HepG2 (cell line): ENCODE measurements at regions not wholly inside any gene's neighbourhood (a gene's known extent, or its start where the extent isn't known, plus 50 kb on each side); places are given as distances from the start of the nearest gene placed in this dataset.
A peak's percentile ranks its signal among the peaks of the same experiment; 100 is the strongest.

Experiments used
- ATAC-seq: fragments of 200-7000 bp; cut with Tn5 transposase; 3 replicates; pipeline ENCODE4 v1.9.1; 2020; ENCODE audit warnings: mild to moderate bottlenecking, moderate library complexity
- BruUV-seq: library from RNA; stranded (reverse); fragments of 400-500 nt; replicated peaks from 2 replicates; lab custom pipeline; 2021; lab: Mats Ljungman, UMichigan
- CTCF ChIA-PET: fragments of 300-600 bp; formaldehyde crosslinking; extraction: SDS; loops from one replicate; lab custom pipeline; 2021; ENCODE audit warnings: low total read pairs, inconsistent platforms, low intra/inter-chr PET ratio; lab: Yijun Ruan, JAX
- POLR2A ChIA-PET: fragments of 350-600 bp; sonication (Branson Sonifier 250); formaldehyde crosslinking; loops from one replicate; lab custom pipeline; 2020; ENCODE audit warnings: antibody characterized with exemption, inconsistent platforms; lab: Yijun Ruan, JAX
- DNase-seq: peaks from one replicate; pipeline ENCODE4 v3.0.0-alpha.2; 2015; ENCODE audit warnings: low spot score
- FAIRE-seq: peaks from 3 replicates; lab custom pipeline; 2011; peaks lifted over from hg19 to GRCh38; lab: Jason Lieb, UNC
- H2AFZ ChIP-seq: one replicate; pipeline ENCODE4 v1.6.1; 2011; ENCODE audit warnings: low read length, inconsistent platforms
- H3K27ac ChIP-seq: fragments of 300-600 bp; 3 replicates; pipeline ENCODE4 v1.8.0; 2011; ENCODE audit warnings: mixed run types, mild to moderate bottlenecking, mixed read lengths, low read length, inconsistent platforms; ENCODE audit not compliant: insufficient read depth; ENCODE audit errors: extremely low read length
- H3K27me3 ChIP-seq, 2 experiments: fragments of 200-600 bp in 1 of 2; 2 replicates in 1 of 2; 3 replicates in 1 of 2; pipeline versions ENCODE4 v1.6.0 to v1.8.0; 2011; ENCODE audit warnings: low read length in 2 of 2, mild to moderate bottlenecking in 2 of 2, moderate library complexity in 2 of 2, inconsistent platforms in 1 of 2; ENCODE audit not compliant: insufficient read depth in 2 of 2, control insufficient read depth in 1 of 2
- H3K36me3 ChIP-seq, 2 experiments: fragments of 200-600 bp in 1 of 2; replicated peaks in 1 of 2; 2 replicates in 1 of 2; 3 replicates in 1 of 2; pipeline versions ENCODE4 v1.5.1 to v1.8.0; 2011; ENCODE audit warnings: low read length in 2 of 2, inconsistent platforms in 1 of 2; ENCODE audit not compliant: insufficient read depth in 2 of 2, control insufficient read depth in 1 of 2
- H3K4me1 ChIP-seq: 2 replicates; pipeline ENCODE4 v1.5.1; 2012; ENCODE audit warnings: low read length, inconsistent platforms; ENCODE audit not compliant: insufficient read depth
- H3K4me2 ChIP-seq: 2 replicates; pipeline ENCODE4 v1.6.0; 2011; ENCODE audit warnings: low read depth, low read length, inconsistent platforms
- H3K4me3 ChIP-seq, 3 experiments: fragments of 200-600 bp in 1 of 3; sonication (generic), shearing (Covaris generic) in 1 of 3; replicated peaks in 1 of 3; 2 replicates each; pipeline ENCODE4 v1.5.1; 2011 to 2016; ENCODE audit warnings: low read length in 3 of 3, inconsistent platforms in 2 of 3, low read depth in 2 of 3, mild to moderate bottlenecking in 2 of 3, control low read depth in 1 of 3, mixed read lengths in 1 of 3; ENCODE audit not compliant: insufficient read depth in 1 of 3
- H3K79me2 ChIP-seq: one replicate; pipeline ENCODE4 v1.6.1; 2011; ENCODE audit warnings: low read length, inconsistent platforms; ENCODE audit not compliant: insufficient read depth
- H3K9ac ChIP-seq: 2 replicates; pipeline ENCODE4 v1.6.0; 2011; ENCODE audit warnings: mild to moderate bottlenecking, low read depth, low read length, inconsistent platforms; ENCODE audit not compliant: insufficient read depth
- H3K9me3 ChIP-seq: 2 replicates; pipeline ENCODE4 v1.5.1; 2012; ENCODE audit warnings: mild to moderate bottlenecking, low read length
- H4K20me1 ChIP-seq: 2 replicates; pipeline ENCODE4 v1.6.0; 2011; ENCODE audit warnings: inconsistent platforms, mild to moderate bottlenecking, low read length, moderate library complexity; ENCODE audit not compliant: insufficient read depth
- NR0B2 ChIP-seq: sonication (generic); formaldehyde crosslinking; IDR thresholded peaks from 2 replicates; pipeline ENCODE4 v1.4.0; 2020; ENCODE audit warnings: mild to moderate bottlenecking, missing genetic modification reagents
- PCBP2 ChIP-seq: fragments of 200-400 bp; formaldehyde crosslinking; optimal IDR thresholded peaks from 2 replicates; pipeline ENCODE3; 2018; ENCODE audit warnings: low read length, low read depth; ENCODE audit not compliant: poor library complexity, severe bottlenecking
- ZBTB44 ChIP-seq: sonication (generic); formaldehyde crosslinking; IDR thresholded peaks from 2 replicates; pipeline ENCODE4 v1.4.0; 2020; ENCODE audit warnings: missing genetic modification reagents
- ZNF792 ChIP-seq: IDR thresholded peaks from 2 replicates; pipeline ENCODE4 v1.6.1; 2016
- WGBS: methylation state at CpG from one replicate; pipeline ENCODE4 v1.1.6; 2017; ENCODE audit warnings: low lambda C conversion rate; 5-methylcytosine and 5-hydroxymethylcytosine counted together
- in situ Hi-C: cut with HindIII; loops from 2 replicates; pipeline ENCODE4 v1.10.0; 2017; ENCODE audit warnings: low pct_unique_long_range_greater_than_20kb; ENCODE audit not compliant: extremely low pct_ligation_motif_present
- intact Hi-C: fragments of 100-400 bp; cut with micrococcal nuclease; formaldehyde crosslinking; loops from one replicate; pipeline ENCODE4 v1.10.0; 2022; ENCODE audit not compliant: unreplicated experiment

GRCh38 chr15:70451821-70452653, 311.3 kb downstream of the UACA start (continued):
- TF ChIP-seq ZBTB44 (CRISPR knock-in tag) (no peak), NR0B2 (CRISPR knock-in tag) (no peak)

DNA sequence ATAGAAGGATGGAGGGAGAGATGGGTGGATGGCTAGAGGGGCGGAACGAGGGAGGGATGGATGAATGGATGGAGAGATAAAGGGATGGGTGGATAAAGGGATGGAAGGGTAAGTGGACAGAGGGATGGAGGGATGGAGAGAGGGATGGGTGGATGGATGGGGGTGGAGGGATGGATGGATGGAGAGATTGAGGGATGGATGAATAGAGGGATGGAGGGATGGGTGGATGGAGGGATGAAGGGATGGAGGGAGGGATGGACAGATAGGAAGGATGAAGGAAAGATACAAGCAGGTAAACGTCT, 313.3 kb downstream of the UACA start:
- Histone ChIP-seq H3K36me3 (no peaks in the 10 kb centered on the region), H3K27ac (no peak overlapping the region), H3K4me2 (no peak overlapping the region), H4K20me1 (no peaks in the 10 kb centered on the region), H3K27me3 (peaks cover 3 to 8% of the 10 kb centered on the region in 2 experiments; a peak in 3 of 5 replicates), H3K9ac (no peak overlapping the region), H3K9me3 (no peaks in the 10 kb centered on the region), H3K4me1 (no peaks in the 10 kb centered on the region), H3K79me2 (no peaks in the 10 kb centered on the region), H2AFZ (no peak overlapping the region), H3K4me3 (no peak overlapping the region)
- no peak for FAIRE-seq
- CTCF ChIA-PET: no interaction called here
- DNase-seq: no peak
- in situ Hi-C loops (no loop called here), intact Hi-C loops (no loop called here)
- no TSS peak for BruUV-seq
- POLR2A ChIA-PET: no interaction called here
- TF ChIP-seq ZNF792 (CRISPR knock-in tag) (no peak), PCBP2 (peak; percentile 44)
- ATAC-seq: no peak
- 30% methylated on average over 3 of the region's 3 CpGs for WGBS
